WI38 (cell line): ENCODE measurements at regions not wholly inside any gene's neighbourhood (a gene's known extent, or its start where the extent isn't known, plus 50 kb on each side); places are given as distances from the start of the nearest gene placed in this dataset.

ENCODE experiments used
- H3K4me3 ChIP-seq: 2 replicates; pipeline ENCODE4 v1.5.1; 2011; ENCODE audit warnings: low read depth, mild to moderate bottlenecking, control low read depth, low read length
- CTCF ChIP-seq: IDR thresholded peaks from 2 replicates; pipeline ENCODE4 v1.5.1; 2012; ENCODE audit warnings: low read depth, mild to moderate bottlenecking, control low read depth, low read length

- H3K4me3 ChIP-seq, result no peak overlapping the region
- no peak for TF ChIP-seq CTCF
These were observed 215.8 kb upstream of the FOXA2 start for GRCh38 chr20:22800129-22800528.

DNA sequence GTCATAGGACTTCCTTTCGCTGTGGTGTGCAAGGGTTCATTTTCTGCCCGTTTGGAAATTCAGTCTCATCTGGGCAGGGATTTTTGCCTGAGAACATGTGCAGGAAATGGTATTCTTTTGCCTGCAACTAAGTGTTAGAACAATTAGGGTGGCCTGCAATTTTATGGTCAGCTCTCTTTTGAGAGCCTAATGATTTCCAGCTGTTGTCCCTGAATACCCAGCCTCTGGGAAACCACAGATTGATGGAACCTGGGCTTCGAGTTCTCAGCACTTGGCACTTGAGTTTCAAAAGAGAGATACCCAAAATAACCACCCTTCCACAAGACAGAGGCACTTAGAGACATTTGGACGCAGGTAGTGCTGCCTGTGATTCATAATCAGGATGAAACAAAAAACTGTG, 217.2 kb upstream of the FOXA2 start:
- H3K4me3 ChIP-seq, result no peak overlapping the region
- TF ChIP-seq CTCF, result no peak

GRCh38 chr20:22802296-22802695, 217.9 kb upstream of the FOXA2 start:
- no peak overlapping the region for H3K4me3 ChIP-seq

DNA sequence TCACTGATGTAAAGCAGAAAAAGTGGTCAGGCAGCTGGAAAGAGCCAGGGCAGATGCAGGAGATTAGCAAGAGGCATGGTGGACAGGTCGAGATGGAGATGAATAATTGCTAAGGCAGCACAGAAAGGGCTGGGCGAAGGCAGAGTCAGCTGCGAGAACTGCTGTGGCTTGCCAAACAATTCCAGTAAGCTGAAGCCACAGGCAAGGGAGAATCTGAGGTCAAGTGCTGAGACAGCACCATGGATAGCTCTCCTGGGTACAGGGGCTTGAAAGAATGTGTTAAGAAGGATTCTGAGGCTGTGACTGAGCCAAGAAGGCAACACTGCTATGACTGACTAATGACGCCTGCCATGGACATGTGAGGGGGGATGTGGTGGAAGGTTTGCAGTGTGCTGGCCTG, 220.8 kb upstream of the FOXA2 start:
- TF ChIP-seq CTCF, result no peak

More at GRCh38 chr20:22802296-22802695, 217.9 kb upstream of the FOXA2 start:
- TF ChIP-seq CTCF, result no peak

DNA sequence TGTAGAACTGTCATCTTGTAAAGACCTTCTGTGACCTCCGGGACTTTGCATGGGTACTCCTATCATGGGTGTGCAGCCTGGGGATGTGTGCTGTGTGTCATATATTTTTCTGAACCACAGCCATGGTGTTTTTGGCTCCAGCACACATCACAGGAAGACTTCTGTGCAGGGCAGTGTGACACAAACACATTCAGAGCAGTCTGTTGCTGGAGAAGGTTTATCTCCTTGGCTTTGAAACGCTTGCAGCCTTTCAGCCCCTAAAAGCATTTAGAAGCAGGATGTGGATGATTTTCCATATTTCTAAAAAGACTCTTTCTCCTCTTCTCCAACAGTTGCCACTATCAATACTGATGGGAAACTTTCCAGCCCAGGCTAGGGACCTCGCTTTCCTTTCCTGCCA, 221.6 kb upstream of the FOXA2 start:
- no peak overlapping the region for H3K4me3 ChIP-seq
- no peak for TF ChIP-seq CTCF

More for the DNA sequence above, 220.8 kb upstream of the FOXA2 start:
- H3K4me3 ChIP-seq, result no peak overlapping the region

- H3K4me3 ChIP-seq, result no peak overlapping the region
- no peak for TF ChIP-seq CTCF
These were observed 222.7 kb upstream of the FOXA2 start for GRCh38 chr20:22807045-22807444.

DNA sequence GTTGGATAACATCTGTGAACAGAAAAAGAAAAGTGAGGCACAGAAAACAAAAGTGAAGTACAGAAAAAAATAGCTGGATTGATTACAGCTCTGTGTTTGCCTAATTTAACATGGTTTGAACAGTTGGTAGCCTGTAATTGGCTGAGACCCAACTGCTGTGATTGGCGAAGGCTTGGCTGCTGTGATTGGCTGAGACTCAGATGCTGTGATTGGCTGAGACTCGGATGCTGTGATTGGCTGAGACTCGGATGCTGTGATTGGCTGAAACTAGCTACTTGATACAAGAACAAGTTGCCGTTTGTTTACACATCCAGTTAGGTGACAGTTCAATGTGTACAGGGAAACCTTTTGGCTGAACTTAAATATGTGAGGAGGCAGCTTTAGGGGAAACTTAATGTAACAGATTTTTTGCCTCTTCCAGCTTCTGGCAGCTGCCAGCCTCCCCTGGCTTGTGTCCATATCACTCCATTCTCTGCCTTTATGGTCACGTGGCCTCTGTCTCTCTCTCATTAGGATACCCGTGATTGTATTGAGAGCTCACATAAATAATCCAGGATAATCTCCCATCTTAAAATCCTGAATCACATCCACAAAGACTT, 223.4 kb upstream of the FOXA2 start:
- no peak overlapping the region for H3K4me3 ChIP-seq
- TF ChIP-seq CTCF, result no peak
